OCI-LY3 (cell line): ENCODE measurements at regions not wholly inside any gene's neighbourhood (a gene's known extent, or its start where the extent isn't known, plus 50 kb on each side); places are given as distances from the start of the nearest gene placed in this dataset.

Experiments used
- EZH2phosphoT487 ChIP-seq: fragments of 200-600 bp; shearing (Covaris generic); IDR thresholded peaks from 2 replicates; pipeline ENCODE4 v1.6.1; 2018; ENCODE audit warnings: antibody characterized with exemption, mixed run types, low read depth
- TF ChIP-seq, protein P1 (sequence below): fragments of 200-600, 300-600 bp; sonication (generic); IDR thresholded peaks from 2 replicates; pipeline ENCODE4 v1.5.1; 2014; ENCODE audit warnings: antibody characterized with exemption, low read length, low read depth

DNA sequence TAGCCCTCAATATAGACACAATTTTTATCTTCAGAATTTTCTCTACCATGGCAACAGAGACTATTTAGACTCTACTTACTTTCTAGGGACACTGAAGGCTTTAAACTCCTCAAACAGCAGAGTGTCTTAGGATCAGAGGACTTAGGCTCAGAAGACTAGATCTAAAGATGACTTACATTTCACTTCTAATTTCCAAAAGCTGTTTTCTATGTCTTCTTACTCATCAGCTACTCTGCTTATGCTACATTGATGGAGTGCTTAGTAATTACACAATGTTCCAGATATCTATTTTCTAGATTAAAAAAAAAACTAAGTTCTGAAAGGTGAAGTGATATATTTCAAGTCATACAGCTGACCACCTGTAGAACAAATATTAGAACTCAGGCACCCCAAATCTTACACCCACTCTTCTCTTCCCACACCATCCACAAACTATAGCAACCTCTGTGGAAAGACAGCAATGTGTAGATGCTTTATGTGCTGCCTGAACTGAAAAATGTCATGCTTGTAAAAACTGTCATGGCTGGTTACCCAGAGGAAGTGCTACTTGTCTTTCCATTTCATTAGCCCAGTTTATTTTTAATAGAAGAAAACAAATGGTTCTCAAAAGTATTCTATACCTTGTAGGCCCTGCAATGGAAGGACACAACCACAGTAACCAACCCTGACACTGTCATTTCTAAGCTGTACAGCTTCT is 831.0 kb upstream of the ACVR2A start:
- TF ChIP-seq, protein P1, sequence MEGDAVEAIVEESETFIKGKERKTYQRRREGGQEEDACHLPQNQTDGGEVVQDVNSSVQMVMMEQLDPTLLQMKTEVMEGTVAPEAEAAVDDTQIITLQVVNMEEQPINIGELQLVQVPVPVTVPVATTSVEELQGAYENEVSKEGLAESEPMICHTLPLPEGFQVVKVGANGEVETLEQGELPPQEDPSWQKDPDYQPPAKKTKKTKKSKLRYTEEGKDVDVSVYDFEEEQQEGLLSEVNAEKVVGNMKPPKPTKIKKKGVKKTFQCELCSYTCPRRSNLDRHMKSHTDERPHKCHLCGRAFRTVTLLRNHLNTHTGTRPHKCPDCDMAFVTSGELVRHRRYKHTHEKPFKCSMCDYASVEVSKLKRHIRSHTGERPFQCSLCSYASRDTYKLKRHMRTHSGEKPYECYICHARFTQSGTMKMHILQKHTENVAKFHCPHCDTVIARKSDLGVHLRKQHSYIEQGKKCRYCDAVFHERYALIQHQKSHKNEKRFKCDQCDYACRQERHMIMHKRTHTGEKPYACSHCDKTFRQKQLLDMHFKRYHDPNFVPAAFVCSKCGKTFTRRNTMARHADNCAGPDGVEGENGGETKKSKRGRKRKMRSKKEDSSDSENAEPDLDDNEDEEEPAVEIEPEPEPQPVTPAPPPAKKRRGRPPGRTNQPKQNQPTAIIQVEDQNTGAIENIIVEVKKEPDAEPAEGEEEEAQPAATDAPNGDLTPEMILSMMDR, result no peak
- TF ChIP-seq EZH2phosphoT487, result no peak
